ENCODE measurements at regions not wholly inside any gene's neighbourhood (a gene's known extent, or its start where the extent isn't known, plus 50 kb on each side); places are given as distances from the start of the nearest gene placed in this dataset.

DNA sequence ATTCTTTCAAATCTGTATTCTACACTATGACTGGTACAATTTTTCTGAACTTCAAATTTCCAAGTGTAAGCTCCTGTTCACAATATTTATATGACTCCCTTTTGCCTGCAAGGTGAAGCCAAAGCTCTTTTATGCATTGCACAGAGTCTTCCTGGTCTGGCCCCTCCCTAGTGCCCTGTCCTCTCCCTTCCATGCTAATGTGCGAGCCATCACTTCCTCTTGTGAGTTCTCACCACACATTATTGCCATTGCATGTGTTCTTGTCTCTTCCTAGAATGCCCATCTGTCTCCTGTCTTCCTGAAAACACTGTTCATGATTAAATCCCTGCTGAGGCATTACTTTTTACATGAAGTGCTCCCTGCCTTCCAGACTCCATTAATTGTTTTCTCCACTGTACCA is 169.9 kb downstream of the MC4R start:
- Histone ChIP-seq H3K4me1 (ENCODE audit: control insufficient read depth, insufficient read depth, low read length) (no peaks in the 10 kb centered on the region), H3K9ac (ENCODE audit: low read length) (no peak overlapping the region), H3K9me3 (ENCODE audit: control insufficient read depth, low read length) (no peaks in the 10 kb centered on the region), H3K36me3 (ENCODE audit: control insufficient read depth, insufficient read depth, low read length, severe bottlenecking) (no peaks in the 10 kb centered on the region), H3K27me3 (replicated peaks; ENCODE audit: control insufficient read depth, insufficient read depth, low read length) (peaks cover 29% of the 10 kb centered on the region), H3K4me3 (ENCODE audit: low read length) (no peak overlapping the region)
- DNase-seq (ENCODE audit: low read depth), result no peak

DNA sequence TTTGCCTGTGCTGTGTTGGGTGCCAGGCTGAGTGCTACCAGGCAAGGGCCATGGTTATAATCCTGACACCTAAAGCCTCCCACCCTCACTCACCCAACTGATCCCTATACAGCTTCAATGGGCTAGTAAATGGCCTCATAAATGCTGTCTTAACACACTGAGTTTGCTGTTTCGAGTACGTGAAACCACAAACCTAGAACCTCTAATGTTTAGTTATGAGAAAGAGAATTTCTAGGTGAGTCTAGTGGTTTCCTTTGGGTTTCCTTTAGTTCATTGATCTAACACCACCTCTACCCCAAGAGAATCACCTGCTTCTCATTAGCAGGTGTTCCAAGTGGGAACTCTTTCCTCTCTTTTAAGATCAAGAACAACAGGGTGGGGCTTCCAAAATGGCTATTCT is 172.0 kb downstream of the MC4R start:
- H3K27me3 ChIP-seq (replicated peaks; ENCODE audit: control insufficient read depth, insufficient read depth, low read length), result peaks cover 36% of the 10 kb centered on the region
- no peaks in the 10 kb centered on the region for H3K36me3 ChIP-seq (ENCODE audit: control insufficient read depth, insufficient read depth, low read length, severe bottlenecking)
- no peaks in the 10 kb centered on the region for H3K9me3 ChIP-seq (ENCODE audit: control insufficient read depth, low read length)
- no peak overlapping the region for H3K4me3 ChIP-seq (ENCODE audit: low read length)
- no peak overlapping the region for H3K9ac ChIP-seq (ENCODE audit: low read length)
- no peak for DNase-seq (ENCODE audit: low read depth)
- H3K4me1 ChIP-seq (ENCODE audit: control insufficient read depth, insufficient read depth, low read length), result no peaks in the 10 kb centered on the region

DNA sequence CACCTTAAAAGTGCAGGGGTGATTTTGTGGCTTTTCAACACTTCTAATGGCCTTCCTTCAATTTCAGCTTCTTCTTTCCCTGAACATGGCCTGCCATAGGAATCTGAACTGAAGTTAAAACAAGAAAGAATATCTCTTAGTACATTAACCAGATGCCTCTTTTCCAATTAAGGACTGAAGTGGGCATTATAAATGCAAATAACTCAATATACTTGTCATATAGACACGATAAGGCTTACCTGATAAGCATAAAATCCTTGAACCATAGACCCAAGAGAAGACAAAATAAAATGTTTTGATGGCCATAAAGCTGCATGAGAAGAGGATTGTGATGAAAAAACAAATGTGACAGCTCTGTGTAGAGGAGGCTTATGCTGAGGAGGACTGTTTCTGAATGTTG is 173.1 kb downstream of the MC4R start:
- Histone ChIP-seq H3K27me3 (replicated peaks; ENCODE audit: control insufficient read depth, insufficient read depth, low read length) (peaks cover 36% of the 10 kb centered on the region), H3K9ac (ENCODE audit: low read length) (no peak overlapping the region), H3K4me1 (ENCODE audit: control insufficient read depth, insufficient read depth, low read length) (no peaks in the 10 kb centered on the region), H3K9me3 (ENCODE audit: control insufficient read depth, low read length) (no peaks in the 10 kb centered on the region), H3K36me3 (ENCODE audit: control insufficient read depth, insufficient read depth, low read length, severe bottlenecking) (no peaks in the 10 kb centered on the region), H3K4me3 (ENCODE audit: low read length) (no peak overlapping the region)
- no peak for DNase-seq (ENCODE audit: low read depth)

GRCh38 chr18:60197671-60198462 is 174.7 kb downstream of the MC4R start:
- Histone ChIP-seq H3K4me1 (ENCODE audit: control insufficient read depth, insufficient read depth, low read length) (no peaks in the 10 kb centered on the region), H3K9ac (ENCODE audit: low read length) (no peak overlapping the region), H3K36me3 (ENCODE audit: control insufficient read depth, insufficient read depth, low read length, severe bottlenecking) (no peaks in the 10 kb centered on the region), H3K9me3 (ENCODE audit: control insufficient read depth, low read length) (no peaks in the 10 kb centered on the region), H3K27me3 (replicated peaks; ENCODE audit: control insufficient read depth, insufficient read depth, low read length) (peaks cover 31% of the 10 kb centered on the region), H3K4me3 (ENCODE audit: low read length) (no peak overlapping the region)
- peak; percentile 34 for DNase-seq (ENCODE audit: low read depth)

DNA sequence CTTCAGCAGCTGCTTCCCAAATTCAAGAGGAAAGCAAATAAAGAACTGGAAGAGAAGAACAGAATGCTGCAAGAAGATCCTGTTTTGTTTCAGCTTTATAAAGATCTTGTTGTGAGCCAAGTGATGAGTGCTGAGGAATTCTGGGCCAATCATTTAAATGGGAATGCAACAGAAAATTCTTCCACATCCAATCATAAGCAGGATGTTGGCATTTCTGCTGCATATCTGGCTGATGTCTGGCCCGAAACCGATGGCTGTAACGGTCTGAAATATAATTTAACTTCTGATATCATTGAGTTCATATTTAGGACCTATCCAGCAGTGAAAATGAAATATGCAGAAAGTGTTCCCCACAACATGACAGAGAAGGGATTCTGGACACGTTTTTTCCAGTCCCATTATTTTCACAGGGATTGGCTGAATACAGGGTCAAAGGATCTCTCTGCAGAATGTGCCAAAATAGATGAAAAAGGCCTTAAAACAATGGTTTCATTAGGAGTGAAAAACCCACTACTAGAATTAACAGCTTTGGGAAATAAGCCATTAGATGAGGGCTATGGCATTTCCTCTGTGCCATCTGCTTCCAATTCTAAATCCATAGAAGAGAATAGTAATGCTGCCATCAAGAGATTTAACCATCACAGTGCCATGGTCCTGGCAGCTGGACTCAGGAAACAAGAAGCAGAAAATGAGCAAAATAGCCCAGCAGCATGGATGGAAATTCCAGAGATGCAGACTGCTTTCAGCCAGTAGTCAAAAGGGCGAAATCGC is 175.6 kb downstream of the MC4R start:
- Histone ChIP-seq H3K9ac (ENCODE audit: low read length) (no peak overlapping the region), H3K36me3 (ENCODE audit: control insufficient read depth, insufficient read depth, low read length, severe bottlenecking) (no peaks in the 10 kb centered on the region), H3K27me3 (replicated peaks; ENCODE audit: control insufficient read depth, insufficient read depth, low read length) (peaks cover 23% of the 10 kb centered on the region), H3K4me3 (ENCODE audit: low read length) (no peak overlapping the region), H3K9me3 (ENCODE audit: control insufficient read depth, low read length) (peaks cover 3% of the 10 kb centered on the region), H3K4me1 (ENCODE audit: control insufficient read depth, insufficient read depth, low read length) (no peaks in the 10 kb centered on the region)
- no peak for DNase-seq (ENCODE audit: low read depth)

- Histone ChIP-seq H3K9ac (ENCODE audit: low read length) (no peak overlapping the region), H3K36me3 (ENCODE audit: control insufficient read depth, insufficient read depth, low read length, severe bottlenecking) (no peaks in the 10 kb centered on the region), H3K4me3 (ENCODE audit: low read length) (no peak overlapping the region)
These were observed 178.8 kb downstream of the MC4R start for GRCh38 chr18:60193780-60194179.

GRCh38 chr18:60191926-60192325 is 180.6 kb downstream of the MC4R start:
- no peaks in the 10 kb centered on the region for H3K4me1 ChIP-seq (ENCODE audit: control insufficient read depth, insufficient read depth, low read length)
- H3K9me3 ChIP-seq (ENCODE audit: control insufficient read depth, low read length), result peaks cover 3% of the 10 kb centered on the region
- H3K27me3 ChIP-seq (replicated peaks; ENCODE audit: control insufficient read depth, insufficient read depth, low read length), result peaks cover 6% of the 10 kb centered on the region
- no peak overlapping the region for H3K9ac ChIP-seq (ENCODE audit: low read length)
- DNase-seq (ENCODE audit: low read depth), result no peak
- H3K4me3 ChIP-seq (ENCODE audit: low read length), result no peak overlapping the region
- no peaks in the 10 kb centered on the region for H3K36me3 ChIP-seq (ENCODE audit: control insufficient read depth, insufficient read depth, low read length, severe bottlenecking)

More at GRCh38 chr18:60193780-60194179, 178.8 kb downstream of the MC4R start:
- DNase-seq (ENCODE audit: low read depth), result no peak
- Histone ChIP-seq H3K27me3 (replicated peaks; ENCODE audit: control insufficient read depth, insufficient read depth, low read length) (peaks cover 14% of the 10 kb centered on the region), H3K9me3 (ENCODE audit: control insufficient read depth, low read length) (peaks cover 3% of the 10 kb centered on the region), H3K4me1 (ENCODE audit: control insufficient read depth, insufficient read depth, low read length) (no peaks in the 10 kb centered on the region)

DNA sequence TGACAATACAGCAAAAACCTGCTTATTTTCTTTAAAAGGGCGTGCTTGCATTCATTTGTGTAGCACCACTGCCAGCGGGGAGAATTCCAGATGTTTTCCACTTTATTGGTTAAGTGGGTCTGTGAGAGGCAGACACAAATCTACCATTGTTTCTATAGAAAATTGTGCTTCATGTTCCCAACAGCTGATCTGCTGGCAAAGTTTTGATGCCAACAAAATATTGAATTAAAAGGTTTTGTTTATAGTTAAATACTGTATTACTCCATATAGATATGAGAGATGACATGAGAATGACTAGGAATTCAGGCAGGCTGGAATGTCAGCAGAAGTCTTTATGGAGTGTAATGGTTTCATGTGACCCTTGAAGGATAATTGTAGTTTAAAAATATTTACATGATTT is 182.7 kb downstream of the MC4R start:
- H3K9me3 ChIP-seq (ENCODE audit: control insufficient read depth, low read length), result peaks cover 3% of the 10 kb centered on the region
- DNase-seq (ENCODE audit: low read depth), result no peak
- H3K4me1 ChIP-seq (ENCODE audit: control insufficient read depth, insufficient read depth, low read length), result no peaks in the 10 kb centered on the region
- no peaks in the 10 kb centered on the region for H3K36me3 ChIP-seq (ENCODE audit: control insufficient read depth, insufficient read depth, low read length, severe bottlenecking)
- H3K4me3 ChIP-seq (ENCODE audit: low read length), result no peak overlapping the region
- H3K9ac ChIP-seq (ENCODE audit: low read length), result no peak overlapping the region
- H3K27me3 ChIP-seq (replicated peaks; ENCODE audit: control insufficient read depth, insufficient read depth, low read length), result peaks cover 6% of the 10 kb centered on the region

DNA sequence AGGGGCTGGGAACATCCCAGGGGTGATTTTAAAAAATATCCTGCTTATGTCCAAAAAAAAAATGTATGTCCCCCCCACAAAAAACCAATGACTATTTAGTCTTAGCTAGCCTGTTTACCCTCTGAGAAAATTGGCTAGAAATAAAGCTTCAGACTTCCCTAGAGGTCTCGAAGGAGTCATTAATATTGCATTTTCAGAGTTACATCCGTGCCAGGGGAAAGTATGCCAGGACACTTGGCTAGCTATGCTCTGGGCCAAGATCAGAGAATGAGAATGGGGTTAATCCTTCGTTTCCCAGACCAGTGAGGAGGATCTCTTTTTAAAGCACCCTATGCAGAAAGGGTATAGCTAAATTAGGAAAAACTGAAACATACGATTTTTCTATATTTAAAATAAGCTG is 183.6 kb downstream of the MC4R start:
- peaks cover 6% of the 10 kb centered on the region for H3K27me3 ChIP-seq (replicated peaks; ENCODE audit: control insufficient read depth, insufficient read depth, low read length)
- no peak for DNase-seq (ENCODE audit: low read depth)
- no peaks in the 10 kb centered on the region for H3K36me3 ChIP-seq (ENCODE audit: control insufficient read depth, insufficient read depth, low read length, severe bottlenecking)
- H3K9ac ChIP-seq (ENCODE audit: low read length), result no peak overlapping the region
- H3K9me3 ChIP-seq (ENCODE audit: control insufficient read depth, low read length), result peaks cover 3% of the 10 kb centered on the region
- H3K4me1 ChIP-seq (ENCODE audit: control insufficient read depth, insufficient read depth, low read length), result no peaks in the 10 kb centered on the region
- no peak overlapping the region for H3K4me3 ChIP-seq (ENCODE audit: low read length)

GRCh38 chr18:60182223-60182622 is 190.4 kb downstream of the MC4R start:
- H3K4me1 ChIP-seq (ENCODE audit: control insufficient read depth, insufficient read depth, low read length), result no peaks in the 10 kb centered on the region
- H3K27me3 ChIP-seq (replicated peaks; ENCODE audit: control insufficient read depth, insufficient read depth, low read length), result peaks cover 7% of the 10 kb centered on the region
- DNase-seq (ENCODE audit: low read depth), result no peak
- H3K9ac ChIP-seq (ENCODE audit: low read length), result no peak overlapping the region
- no peaks in the 10 kb centered on the region for H3K9me3 ChIP-seq (ENCODE audit: control insufficient read depth, low read length)
- H3K4me3 ChIP-seq (ENCODE audit: low read length), result no peak overlapping the region
- H3K36me3 ChIP-seq (ENCODE audit: control insufficient read depth, insufficient read depth, low read length, severe bottlenecking), result no peaks in the 10 kb centered on the region

- DNase-seq (ENCODE audit: low read depth), result no peak
- Histone ChIP-seq H3K9me3 (ENCODE audit: control insufficient read depth, low read length) (no peaks in the 10 kb centered on the region), H3K9ac (ENCODE audit: low read length) (no peak overlapping the region), H3K4me1 (ENCODE audit: control insufficient read depth, insufficient read depth, low read length) (no peaks in the 10 kb centered on the region), H3K4me3 (ENCODE audit: low read length) (no peak overlapping the region), H3K36me3 (ENCODE audit: control insufficient read depth, insufficient read depth, low read length, severe bottlenecking) (no peaks in the 10 kb centered on the region), H3K27me3 (replicated peaks; ENCODE audit: control insufficient read depth, insufficient read depth, low read length) (peaks cover 7% of the 10 kb centered on the region)
These were observed 191.9 kb downstream of the MC4R start for GRCh38 chr18:60180671-60181070.

Data from adipocyte (in vitro differentiated cells).